Smooth muscle cell (in vitro differentiated cells): ENCODE measurements at regions not wholly inside any gene's neighbourhood (a gene's known extent, or its start where the extent isn't known, plus 50 kb on each side); places are given as distances from the start of the nearest gene placed in this dataset.

Experiments used
- DNase-seq: peaks from one replicate; lab custom pipeline; 2025; ENCODE audit not compliant: unreplicated experiment; lab: John Stamatoyannopoulos, UW
- H2AFZ ChIP-seq: fragments of 200-600 bp; sonication (generic); 2 replicates; pipeline ENCODE4 v1.6.0; 2016; ENCODE audit warnings: antibody characterized with exemption, low read depth, mild to moderate bottlenecking
- H3F3A ChIP-seq: fragments of 200-600 bp; sonication (generic); 2 replicates; pipeline ENCODE4 v1.6.0; 2017; ENCODE audit warnings: antibody characterized with exemption, low read depth
- H3K27ac ChIP-seq: fragments of 200-600 bp; sonication (generic); 2 replicates; pipeline ENCODE4 v1.5.1; 2016; ENCODE audit warnings: low read depth, mild to moderate bottlenecking
- H3K27me3 ChIP-seq: fragments of 200-600 bp; sonication (generic); 2 replicates; pipeline ENCODE4 v1.6.1; 2016; ENCODE audit warnings: low read depth, mild to moderate bottlenecking
- H3K36me3 ChIP-seq: fragments of 200-600 bp; sonication (generic); 2 replicates; pipeline ENCODE4 v1.5.1; 2016; ENCODE audit warnings: low read depth
- H3K4me1 ChIP-seq: fragments of 200-600 bp; sonication (generic); 2 replicates; pipeline ENCODE4 v1.5.1; 2016; ENCODE audit warnings: low read depth
- H3K4me2 ChIP-seq: fragments of 200-600 bp; sonication (generic); 2 replicates; pipeline ENCODE4 v1.6.0; 2016; ENCODE audit warnings: mild to moderate bottlenecking
- H3K4me3 ChIP-seq: fragments of 200-600 bp; sonication (generic); 2 replicates; pipeline ENCODE4 v1.5.1; 2016; ENCODE audit warnings: mild to moderate bottlenecking
- H3K79me2 ChIP-seq: fragments of 200-600 bp; sonication (generic); 2 replicates; pipeline ENCODE4 v1.6.0; 2016; ENCODE audit warnings: low read depth, mild to moderate bottlenecking
- H3K9ac ChIP-seq: fragments of 200-600 bp; sonication (generic); 2 replicates; pipeline ENCODE4 v1.6.0; 2016; ENCODE audit warnings: low read depth
- H3K9me3 ChIP-seq: fragments of 200-600 bp; sonication (generic); replicated peaks from 2 replicates; pipeline ENCODE4 v1.5.1; 2016; ENCODE audit warnings: low read depth
- H4K20me1 ChIP-seq: fragments of 200-600 bp; sonication (generic); 2 replicates; pipeline ENCODE4 v1.6.0; 2016; ENCODE audit warnings: low read depth
- WGBS: methylation state at CpG from one replicate; pipeline ENCODE4 v1.1.7; 2016; ENCODE audit warnings: low lambda C conversion rate; 5-methylcytosine and 5-hydroxymethylcytosine counted together
- TF ChIP-seq, protein P1 (sequence below): fragments of 200-600 bp; sonication (generic); IDR thresholded peaks from 2 replicates; pipeline ENCODE4 v1.5.1; 2017; ENCODE audit warnings: borderline replicate concordance, mild to moderate bottlenecking, antibody characterized with exemption; ENCODE audit not compliant: insufficient read depth, poor library complexity, severe bottlenecking

GRCh38 chr1:109817881-109818270 is 54.2 kb upstream of the EPS8L3 start:
- TF ChIP-seq, protein P1, sequence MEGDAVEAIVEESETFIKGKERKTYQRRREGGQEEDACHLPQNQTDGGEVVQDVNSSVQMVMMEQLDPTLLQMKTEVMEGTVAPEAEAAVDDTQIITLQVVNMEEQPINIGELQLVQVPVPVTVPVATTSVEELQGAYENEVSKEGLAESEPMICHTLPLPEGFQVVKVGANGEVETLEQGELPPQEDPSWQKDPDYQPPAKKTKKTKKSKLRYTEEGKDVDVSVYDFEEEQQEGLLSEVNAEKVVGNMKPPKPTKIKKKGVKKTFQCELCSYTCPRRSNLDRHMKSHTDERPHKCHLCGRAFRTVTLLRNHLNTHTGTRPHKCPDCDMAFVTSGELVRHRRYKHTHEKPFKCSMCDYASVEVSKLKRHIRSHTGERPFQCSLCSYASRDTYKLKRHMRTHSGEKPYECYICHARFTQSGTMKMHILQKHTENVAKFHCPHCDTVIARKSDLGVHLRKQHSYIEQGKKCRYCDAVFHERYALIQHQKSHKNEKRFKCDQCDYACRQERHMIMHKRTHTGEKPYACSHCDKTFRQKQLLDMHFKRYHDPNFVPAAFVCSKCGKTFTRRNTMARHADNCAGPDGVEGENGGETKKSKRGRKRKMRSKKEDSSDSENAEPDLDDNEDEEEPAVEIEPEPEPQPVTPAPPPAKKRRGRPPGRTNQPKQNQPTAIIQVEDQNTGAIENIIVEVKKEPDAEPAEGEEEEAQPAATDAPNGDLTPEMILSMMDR, result no peak
- WGBS, result 60% methylated on average over 2 of the region's 2 CpGs
- no peaks in the 10 kb centered on the region for H3K9me3 ChIP-seq
- no peaks in the 10 kb centered on the region for H4K20me1 ChIP-seq
- no peaks in the 10 kb centered on the region for H3F3A ChIP-seq
- no peak for DNase-seq
- H3K9ac ChIP-seq, result no peak overlapping the region
- no peak overlapping the region for H3K4me3 ChIP-seq
- H3K79me2 ChIP-seq, result no peaks in the 10 kb centered on the region
- H3K4me1 ChIP-seq, result peaks cover 3% of the 10 kb centered on the region
- H3K4me2 ChIP-seq, result no peak overlapping the region
- no peaks in the 10 kb centered on the region for H3K27me3 ChIP-seq
- no peak overlapping the region for H2AFZ ChIP-seq
- H3K27ac ChIP-seq, result no peak overlapping the region
- H3K36me3 ChIP-seq, result no peaks in the 10 kb centered on the region

DNA sequence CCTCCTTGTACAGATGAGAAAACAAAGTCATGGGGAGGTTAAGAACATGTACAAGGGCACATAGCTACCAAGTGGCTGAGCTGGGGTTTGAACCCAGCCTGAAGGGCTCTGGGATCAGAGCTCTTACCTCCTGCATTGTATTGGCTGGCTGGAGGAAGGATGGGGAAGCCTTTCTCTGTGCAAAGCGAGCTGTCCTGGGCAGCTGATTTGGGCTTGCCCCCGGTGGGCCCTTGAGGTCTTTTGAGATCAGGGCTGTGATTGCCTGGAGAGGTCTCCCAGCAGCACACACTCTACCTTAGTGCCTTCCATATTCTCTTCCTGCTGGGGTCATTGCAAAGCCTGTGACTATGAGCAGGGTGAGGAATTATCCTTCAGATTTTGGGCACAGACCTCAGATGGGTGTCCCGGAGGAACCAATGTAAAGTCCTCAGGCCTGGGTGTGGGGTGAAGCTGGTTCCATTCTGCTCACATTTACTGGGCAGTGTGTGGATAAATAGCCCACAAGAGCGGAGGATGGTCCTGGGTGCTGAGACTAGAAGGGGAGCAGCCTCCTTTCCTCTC is 53.3 kb upstream of the EPS8L3 start:
- DNase-seq, result no peak
- H3K9me3 ChIP-seq, result no peaks in the 10 kb centered on the region
- 96% methylated on average over 4 of the region's 4 CpGs for WGBS
- no peaks in the 10 kb centered on the region for H3K79me2 ChIP-seq
- H3K4me3 ChIP-seq, result no peak overlapping the region
- no peaks in the 10 kb centered on the region for H3K36me3 ChIP-seq
- H3K9ac ChIP-seq, result no peak overlapping the region
- H3K4me1 ChIP-seq, result peaks cover 3% of the 10 kb centered on the region
- H3K27ac ChIP-seq, result no peak overlapping the region
- no peak overlapping the region for H2AFZ ChIP-seq
- TF ChIP-seq, protein P1, result no peak
- H3F3A ChIP-seq, result no peaks in the 10 kb centered on the region
- H3K27me3 ChIP-seq, result no peaks in the 10 kb centered on the region
- no peaks in the 10 kb centered on the region for H4K20me1 ChIP-seq
- no peak overlapping the region for H3K4me2 ChIP-seq

DNA sequence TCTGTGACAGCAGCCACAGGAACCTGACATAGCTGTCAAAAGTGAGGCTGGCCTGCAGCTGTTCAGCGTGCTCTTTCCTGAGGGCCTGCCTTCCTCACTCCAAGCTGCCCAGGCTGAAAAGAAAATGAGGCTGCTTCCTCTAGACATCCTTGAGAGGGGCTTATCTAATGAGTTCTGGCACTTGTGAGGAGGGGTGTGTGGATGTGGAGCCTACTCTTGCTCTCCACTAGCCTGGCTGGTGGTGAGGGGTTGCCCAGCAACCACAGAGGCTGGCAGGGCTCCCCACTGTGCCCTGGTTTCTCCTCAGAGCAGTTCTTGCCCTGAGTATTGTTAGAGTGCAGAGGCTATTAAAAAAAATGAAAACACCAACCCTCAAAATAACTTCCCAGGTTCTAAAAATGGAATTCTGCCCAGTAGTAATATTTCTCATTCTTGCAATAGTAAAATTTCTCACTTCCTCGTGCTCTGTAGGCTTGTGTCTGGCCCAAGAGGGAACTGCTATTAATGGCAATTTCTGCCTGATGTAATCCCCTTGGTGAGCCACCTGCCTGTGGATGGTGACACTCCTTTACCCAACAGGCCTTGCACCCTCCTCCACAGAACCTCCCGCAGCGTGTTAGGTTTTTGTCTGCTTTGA is 52.6 kb upstream of the EPS8L3 start:
- Histone ChIP-seq H3K79me2 (no peaks in the 10 kb centered on the region), H3K27ac (no peak overlapping the region), H3F3A (no peaks in the 10 kb centered on the region), H4K20me1 (no peaks in the 10 kb centered on the region), H3K9ac (no peak overlapping the region), H3K36me3 (no peaks in the 10 kb centered on the region), H3K27me3 (no peaks in the 10 kb centered on the region), H3K4me2 (no peak overlapping the region), H3K4me3 (no peak overlapping the region), H3K9me3 (no peaks in the 10 kb centered on the region), H3K4me1 (no peaks in the 10 kb centered on the region), H2AFZ (no peak overlapping the region)
- TF ChIP-seq, protein P1, result no peak
- WGBS, result 91% methylated on average over 4 of the region's 4 CpGs
- DNase-seq, result no peak

GRCh38 chr1:109815809-109816174 is 52.1 kb upstream of the EPS8L3 start:
- H3K4me2 ChIP-seq, result no peak overlapping the region
- no peaks in the 10 kb centered on the region for H3K79me2 ChIP-seq
- no peaks in the 10 kb centered on the region for H3F3A ChIP-seq
- no peaks in the 10 kb centered on the region for H3K9me3 ChIP-seq
- H4K20me1 ChIP-seq, result no peaks in the 10 kb centered on the region
- no peak overlapping the region for H2AFZ ChIP-seq
- no peaks in the 10 kb centered on the region for H3K36me3 ChIP-seq
- no peak overlapping the region for H3K27ac ChIP-seq
- H3K4me3 ChIP-seq, result no peak overlapping the region
- TF ChIP-seq, protein P1, result no peak
- no peak for DNase-seq
- H3K9ac ChIP-seq, result no peak overlapping the region
- no peaks in the 10 kb centered on the region for H3K4me1 ChIP-seq
- 87% methylated on average over 3 of the region's 3 CpGs for WGBS
- H3K27me3 ChIP-seq, result no peaks in the 10 kb centered on the region
